ENCODE measurements at regions not wholly inside any gene's neighbourhood (a gene's known extent, or its start where the extent isn't known, plus 50 kb on each side); places are given as distances from the start of the nearest gene placed in this dataset.

DNA sequence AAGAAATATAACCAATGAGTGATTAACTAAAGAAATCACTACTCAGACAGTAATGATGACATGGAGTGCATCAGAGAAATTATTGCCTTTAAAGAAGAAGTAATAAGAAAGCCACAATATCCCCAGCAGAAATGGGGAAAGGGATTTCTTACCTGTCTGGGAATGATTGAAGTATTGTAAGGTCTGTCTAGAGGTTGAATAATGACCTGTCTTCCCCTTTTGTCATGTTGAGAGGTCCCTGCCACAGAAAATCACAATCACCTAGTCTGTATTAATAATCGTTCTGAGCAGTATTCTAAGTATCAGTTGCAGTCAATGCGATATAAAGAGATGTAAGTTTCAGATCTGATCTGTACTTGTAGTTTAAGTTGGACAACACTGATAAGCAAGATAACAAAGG is 349.1 kb upstream of the TPK1 start:
- Mint-ChIP-seq H3K27me3 (ENCODE audit: insufficient read depth, low read depth, poor library complexity) (no peaks in the 10 kb centered on the region), H3K4me1 (no peaks in the 10 kb centered on the region), H3K9me3 (peaks cover 73% of the 10 kb centered on the region), H3K4me3 (no peak overlapping the region), H3K36me3 (ENCODE audit: low read depth) (0 out of 3 replicates have a peak, but pooled peaks cover 5% of the 10 kb centered on the region), H3K27ac (no peak overlapping the region)
- TF ChIP-seq ZNF114 (CRISPR knock-in tag; IDR thresholded peaks at IDR 0.05) (no peak), POLR2AphosphoS5 (IDR thresholded peaks at IDR 0.05; ENCODE audit: low read depth) (no peak), JUNB (IDR thresholded peaks at IDR 0.05; ENCODE audit: unreplicated experiment) (no peak), CREB1 (CRISPR knock-in tag; IDR thresholded peaks at IDR 0.05; ENCODE audit: low read depth) (no peak), NANOG (IDR thresholded peaks at IDR 0.05; ENCODE audit: borderline replicate concordance) (no peak)
- TF ChIP-seq, protein P1, sequence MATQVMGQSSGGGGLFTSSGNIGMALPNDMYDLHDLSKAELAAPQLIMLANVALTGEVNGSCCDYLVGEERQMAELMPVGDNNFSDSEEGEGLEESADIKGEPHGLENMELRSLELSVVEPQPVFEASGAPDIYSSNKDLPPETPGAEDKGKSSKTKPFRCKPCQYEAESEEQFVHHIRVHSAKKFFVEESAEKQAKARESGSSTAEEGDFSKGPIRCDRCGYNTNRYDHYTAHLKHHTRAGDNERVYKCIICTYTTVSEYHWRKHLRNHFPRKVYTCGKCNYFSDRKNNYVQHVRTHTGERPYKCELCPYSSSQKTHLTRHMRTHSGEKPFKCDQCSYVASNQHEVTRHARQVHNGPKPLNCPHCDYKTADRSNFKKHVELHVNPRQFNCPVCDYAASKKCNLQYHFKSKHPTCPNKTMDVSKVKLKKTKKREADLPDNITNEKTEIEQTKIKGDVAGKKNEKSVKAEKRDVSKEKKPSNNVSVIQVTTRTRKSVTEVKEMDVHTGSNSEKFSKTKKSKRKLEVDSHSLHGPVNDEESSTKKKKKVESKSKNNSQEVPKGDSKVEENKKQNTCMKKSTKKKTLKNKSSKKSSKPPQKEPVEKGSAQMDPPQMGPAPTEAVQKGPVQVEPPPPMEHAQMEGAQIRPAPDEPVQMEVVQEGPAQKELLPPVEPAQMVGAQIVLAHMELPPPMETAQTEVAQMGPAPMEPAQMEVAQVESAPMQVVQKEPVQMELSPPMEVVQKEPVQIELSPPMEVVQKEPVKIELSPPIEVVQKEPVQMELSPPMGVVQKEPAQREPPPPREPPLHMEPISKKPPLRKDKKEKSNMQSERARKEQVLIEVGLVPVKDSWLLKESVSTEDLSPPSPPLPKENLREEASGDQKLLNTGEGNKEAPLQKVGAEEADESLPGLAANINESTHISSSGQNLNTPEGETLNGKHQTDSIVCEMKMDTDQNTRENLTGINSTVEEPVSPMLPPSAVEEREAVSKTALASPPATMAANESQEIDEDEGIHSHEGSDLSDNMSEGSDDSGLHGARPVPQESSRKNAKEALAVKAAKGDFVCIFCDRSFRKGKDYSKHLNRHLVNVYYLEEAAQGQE (IDR thresholded peaks at IDR 0.05; ENCODE audit: unreplicated experiment): no peak
- TF ChIP-seq, protein P2, sequence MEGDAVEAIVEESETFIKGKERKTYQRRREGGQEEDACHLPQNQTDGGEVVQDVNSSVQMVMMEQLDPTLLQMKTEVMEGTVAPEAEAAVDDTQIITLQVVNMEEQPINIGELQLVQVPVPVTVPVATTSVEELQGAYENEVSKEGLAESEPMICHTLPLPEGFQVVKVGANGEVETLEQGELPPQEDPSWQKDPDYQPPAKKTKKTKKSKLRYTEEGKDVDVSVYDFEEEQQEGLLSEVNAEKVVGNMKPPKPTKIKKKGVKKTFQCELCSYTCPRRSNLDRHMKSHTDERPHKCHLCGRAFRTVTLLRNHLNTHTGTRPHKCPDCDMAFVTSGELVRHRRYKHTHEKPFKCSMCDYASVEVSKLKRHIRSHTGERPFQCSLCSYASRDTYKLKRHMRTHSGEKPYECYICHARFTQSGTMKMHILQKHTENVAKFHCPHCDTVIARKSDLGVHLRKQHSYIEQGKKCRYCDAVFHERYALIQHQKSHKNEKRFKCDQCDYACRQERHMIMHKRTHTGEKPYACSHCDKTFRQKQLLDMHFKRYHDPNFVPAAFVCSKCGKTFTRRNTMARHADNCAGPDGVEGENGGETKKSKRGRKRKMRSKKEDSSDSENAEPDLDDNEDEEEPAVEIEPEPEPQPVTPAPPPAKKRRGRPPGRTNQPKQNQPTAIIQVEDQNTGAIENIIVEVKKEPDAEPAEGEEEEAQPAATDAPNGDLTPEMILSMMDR (conservative IDR thresholded peaks at IDR 0.05; ENCODE audit: low read depth in 2 of 2): no peak
- DNase-seq (ENCODE audit: low spot score) (no peak), ATAC-seq (no peak)
- no peaks in the 10 kb centered on the region for H3K9me2 ChIP-seq (ENCODE audit: insufficient read depth)
- H3K4me3 ChIP-seq: no peak overlapping the region
- no peak overlapping the region for H2AFZ ChIP-seq
- no peaks in the 10 kb centered on the region for H3K4me1 ChIP-seq (ENCODE audit: insufficient read depth)
- no peak overlapping the region for H3K27ac ChIP-seq (ENCODE audit: low read depth)
- H3K79me2 ChIP-seq (replicated peaks; ENCODE audit: insufficient read depth): no peaks in the 10 kb centered on the region
- no peak overlapping the region for H3K4me2 ChIP-seq
- no peaks in the 10 kb centered on the region for H3K27me3 ChIP-seq (ENCODE audit: insufficient read depth)
- H3K36me3 ChIP-seq (ENCODE audit: insufficient read depth): no peaks in the 10 kb centered on the region; the same call in 1 of the 2 replicates
- no peaks in the 10 kb centered on the region for H4K20me1 ChIP-seq (replicated peaks; ENCODE audit: insufficient read depth)
- H3F3A ChIP-seq (replicated peaks; ENCODE audit: low read depth): no peaks in the 10 kb centered on the region

DNA sequence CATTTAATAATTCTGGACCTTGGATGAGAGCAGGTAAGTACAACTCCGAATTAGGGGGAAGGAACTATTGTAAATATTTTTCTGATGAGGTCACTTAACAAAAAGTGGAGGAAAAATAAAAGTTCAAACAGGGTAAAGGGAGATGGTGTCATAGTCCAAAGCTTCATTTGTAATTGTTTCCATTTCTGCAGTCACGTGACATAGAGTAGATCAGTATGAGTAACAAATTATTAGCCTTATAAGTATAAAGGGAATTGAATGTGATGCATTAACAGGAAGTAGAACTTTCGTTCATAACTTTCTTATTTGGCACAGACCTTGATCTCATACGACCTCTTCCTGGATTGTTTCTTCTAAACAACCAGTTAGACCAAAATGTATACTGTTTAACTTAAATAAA is 347.2 kb upstream of the TPK1 start:
- no peaks in the 10 kb centered on the region for H3K27me3 ChIP-seq (ENCODE audit: insufficient read depth)
- 0 out of 3 replicates have a peak, but pooled peaks cover 5% of the 10 kb centered on the region for H3K36me3 Mint-ChIP-seq (ENCODE audit: low read depth)
- H3K4me1 ChIP-seq (ENCODE audit: insufficient read depth): no peaks in the 10 kb centered on the region
- no peak overlapping the region for H3K4me2 ChIP-seq
- H3K9me3 Mint-ChIP-seq: peaks cover 75% of the 10 kb centered on the region
- no peak overlapping the region for H3K4me3 ChIP-seq
- DNase-seq (ENCODE audit: low spot score): no peak
- H4K20me1 ChIP-seq (replicated peaks; ENCODE audit: insufficient read depth): no peaks in the 10 kb centered on the region
- H3K9me2 ChIP-seq (ENCODE audit: insufficient read depth): no peaks in the 10 kb centered on the region
- no peaks in the 10 kb centered on the region for H3F3A ChIP-seq (replicated peaks; ENCODE audit: low read depth)
- H3K4me3 Mint-ChIP-seq: no peak overlapping the region
- no peak for TF ChIP-seq ZNF114 (CRISPR knock-in tag; IDR thresholded peaks at IDR 0.05)
- TF ChIP-seq, protein P1 (IDR thresholded peaks at IDR 0.05; ENCODE audit: unreplicated experiment): no peak
- no peak for TF ChIP-seq EZH2phosphoT487 (IDR thresholded peaks at IDR 0.05; ENCODE audit: unreplicated experiment)
- no peak for TF ChIP-seq JUNB (IDR thresholded peaks at IDR 0.05; ENCODE audit: unreplicated experiment)
- TF ChIP-seq STAT1 (IDR thresholded peaks at IDR 0.05; ENCODE audit: unreplicated experiment): no peak
- no peaks in the 10 kb centered on the region for H3K27me3 Mint-ChIP-seq (ENCODE audit: insufficient read depth, low read depth, poor library complexity)
- H2AFZ ChIP-seq: no peak overlapping the region
- H3K4me1 Mint-ChIP-seq: no peaks in the 10 kb centered on the region
- no peaks in the 10 kb centered on the region for H3K79me2 ChIP-seq (replicated peaks; ENCODE audit: insufficient read depth)
- no peak overlapping the region for H3K27ac ChIP-seq (ENCODE audit: low read depth)
- H3K36me3 ChIP-seq (ENCODE audit: insufficient read depth): no peaks in the 10 kb centered on the region; the same call in 1 of the 2 replicates
- no peak overlapping the region for H3K27ac Mint-ChIP-seq
- no peak for ATAC-seq

Measured in GM23338 (cell line).